ENCODE measurements at regions not wholly inside any gene's neighbourhood (a gene's known extent, or its start where the extent isn't known, plus 50 kb on each side); places are given as distances from the start of the nearest gene placed in this dataset.
"Not testable (repeated sequence)": the region's sequence is repeated elsewhere in the genome, so short reads cannot be mapped to it uniquely, and the experiment has no call there.

DNA sequence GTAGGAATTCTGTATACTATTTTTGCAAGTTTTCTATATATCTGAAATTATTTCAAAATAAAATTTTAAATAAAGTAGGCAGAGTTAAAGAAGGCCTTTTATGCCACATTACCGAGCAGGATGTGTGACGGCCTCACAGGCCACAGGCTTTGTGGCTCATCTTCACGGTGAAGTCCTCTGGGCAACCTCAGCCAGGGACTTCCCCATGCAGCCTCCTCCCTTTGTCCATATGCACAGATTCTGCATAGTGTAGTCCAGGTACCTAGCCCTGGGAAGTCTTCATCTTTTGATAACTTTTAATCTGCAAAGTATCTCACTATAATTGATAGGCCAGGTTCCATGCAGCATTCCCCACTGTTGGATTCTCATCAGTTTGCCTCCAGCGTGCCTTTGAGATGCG, 62.8 kb downstream of the ARHGAP11B start:
- not testable (repeated sequence) for DNase-seq

- DNase-seq: not testable (repeated sequence)
Measured at GRCh38 chr15:30690153-30690552, 64.2 kb downstream of the ARHGAP11B start.

- not testable (repeated sequence) for DNase-seq
Measured at GRCh38 chr15:30695811-30696210, 69.9 kb downstream of the ARHGAP11B start.

DNA sequence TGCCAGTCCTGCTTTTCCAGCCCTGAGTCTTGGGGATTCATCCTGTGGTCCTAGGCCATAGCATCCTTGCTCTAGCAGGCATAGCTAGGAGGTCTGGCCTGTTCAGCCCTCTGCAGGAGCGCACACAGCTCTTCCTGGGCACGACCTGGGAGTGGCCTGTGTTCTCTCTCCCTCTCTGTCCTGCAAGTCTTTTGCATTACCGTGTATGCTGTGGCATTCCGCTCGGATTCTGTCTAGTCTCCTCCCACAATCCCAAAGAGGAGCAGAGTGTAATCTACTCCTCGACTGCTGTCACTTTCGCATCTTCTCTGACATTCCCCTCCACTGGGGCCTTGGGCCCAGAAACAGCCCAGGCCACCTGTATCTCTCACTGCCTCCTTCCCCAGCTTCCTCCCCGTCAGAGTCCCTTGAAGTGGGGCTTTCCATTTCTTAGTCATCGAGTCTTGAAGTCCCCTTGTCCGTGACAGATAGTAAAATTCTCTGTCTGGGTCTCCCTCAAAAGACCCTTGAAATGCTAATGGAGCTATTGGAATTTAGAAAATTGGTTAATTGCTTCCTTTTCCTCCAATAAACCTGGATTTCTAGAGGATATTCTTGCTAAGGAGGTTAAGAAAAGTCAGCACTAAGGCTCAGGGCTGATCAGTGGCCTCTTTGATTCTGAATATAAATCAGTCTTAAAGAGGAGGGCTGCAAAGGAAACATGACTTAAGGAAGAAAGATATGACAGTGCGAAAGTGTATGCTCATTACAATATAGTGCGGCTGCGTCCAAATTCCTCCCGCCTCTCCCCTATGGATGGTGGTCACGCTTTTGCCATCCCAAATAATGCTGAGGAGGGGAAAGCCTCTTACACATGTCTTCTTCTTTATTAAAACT, 70.7 kb downstream of the ARHGAP11B start:
- not testable (repeated sequence) for DNase-seq

GRCh38 chr15:30697315-30697685, 71.4 kb downstream of the ARHGAP11B start:
- DNase-seq: not testable (repeated sequence)

DNA sequence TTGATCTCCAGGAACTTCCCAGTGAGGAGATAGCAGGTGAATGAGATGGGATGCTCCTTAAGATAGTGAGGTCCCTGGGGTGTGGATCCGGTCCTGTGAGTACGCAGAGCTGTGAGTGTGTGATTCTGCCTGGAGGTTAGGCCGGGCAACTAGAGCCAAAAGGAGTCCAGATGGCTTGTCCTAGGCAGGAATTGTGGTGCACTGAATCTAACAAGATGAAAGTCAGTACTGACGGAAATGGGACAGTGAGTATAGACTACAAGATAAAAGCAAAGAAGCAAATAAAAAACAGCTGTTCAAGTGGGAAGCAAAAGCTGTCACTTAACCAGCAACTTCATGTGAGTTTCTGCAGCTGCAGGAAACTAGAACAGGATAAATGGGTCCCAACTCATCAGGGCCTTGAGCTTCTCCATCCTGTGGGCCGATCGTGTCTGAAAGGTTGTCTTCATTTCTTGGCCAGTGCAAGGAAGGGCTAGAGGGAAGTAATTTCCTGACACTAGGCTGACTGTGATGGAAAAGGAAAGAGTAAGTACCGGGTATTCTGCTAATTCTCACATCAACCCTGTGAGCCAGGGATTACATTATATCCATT, 74.2 kb downstream of the ARHGAP11B start:
- not testable (repeated sequence) for DNase-seq

DNA sequence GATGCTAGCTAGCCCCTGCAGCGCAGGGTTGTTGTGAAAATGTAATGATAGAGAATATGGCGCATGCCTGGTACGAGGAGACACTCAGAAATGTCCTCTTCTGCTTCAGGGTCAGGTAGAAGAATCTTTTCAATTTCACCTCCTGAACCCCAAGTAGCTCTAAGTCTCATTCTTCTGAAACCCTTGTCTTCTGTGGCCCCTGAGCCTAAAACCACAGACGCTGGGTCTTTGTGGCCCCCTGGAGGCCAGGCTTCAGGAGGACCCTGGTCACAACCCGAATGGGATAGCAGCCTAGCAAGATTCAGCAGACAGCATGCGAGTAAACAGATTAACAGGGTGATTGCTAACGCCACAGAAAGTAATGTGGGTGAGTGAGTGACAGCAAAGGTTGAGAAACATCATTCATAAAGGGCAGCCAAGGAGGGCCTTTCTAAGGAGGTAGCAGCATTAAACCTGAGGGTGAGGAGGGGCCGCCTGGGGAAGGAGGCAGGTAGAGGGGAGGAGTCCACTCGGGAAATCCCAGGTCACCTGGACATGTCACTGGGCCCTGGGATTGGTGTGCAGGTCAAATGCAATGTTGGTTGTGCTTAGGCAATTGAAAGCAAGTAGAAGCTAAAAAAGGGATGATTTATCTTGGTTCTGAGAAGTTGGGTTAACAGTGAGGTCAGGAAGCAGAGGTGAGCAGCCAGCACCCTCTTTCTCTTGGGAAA, 82.2 kb downstream of the ARHGAP11B start:
- DNase-seq: not testable (repeated sequence)

GRCh38 chr15:30708809-30709208, 82.9 kb downstream of the ARHGAP11B start:
- not testable (repeated sequence) for DNase-seq

- not testable (repeated sequence) for DNase-seq
Measured at GRCh38 chr15:30718038-30718643, 92.2 kb downstream of the ARHGAP11B start.

DNA sequence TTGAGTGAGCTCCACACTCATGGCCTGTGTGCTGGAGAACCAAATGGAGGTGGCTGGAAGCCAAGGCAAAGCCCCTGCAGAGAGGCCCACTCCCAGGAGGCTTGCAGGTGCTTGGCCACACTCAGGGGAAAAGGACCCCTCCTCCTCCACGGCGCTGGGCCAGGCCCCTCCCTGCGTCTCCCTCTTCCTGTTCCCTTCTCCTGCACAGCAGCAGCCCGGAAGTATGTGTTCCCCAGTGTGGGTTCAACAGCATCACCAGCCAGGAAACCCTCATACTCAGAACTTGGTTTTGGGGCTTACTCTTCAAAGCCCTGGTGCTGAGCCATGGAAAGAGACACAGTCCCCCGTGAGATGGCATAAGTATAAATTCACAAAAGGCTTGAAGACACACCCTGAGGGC, 93.4 kb downstream of the ARHGAP11B start:
- not testable (repeated sequence) for DNase-seq

- DNase-seq: not testable (repeated sequence)
Measured at GRCh38 chr15:30720825-30721224, 94.9 kb downstream of the ARHGAP11B start.

GRCh38 chr15:30721529-30721928, 95.6 kb downstream of the ARHGAP11B start:
- not testable (repeated sequence) for DNase-seq

- DNase-seq: not testable (repeated sequence)
Measured at GRCh38 chr15:30723540-30724175, 97.7 kb downstream of the ARHGAP11B start.

- not testable (repeated sequence) for DNase-seq
Measured at GRCh38 chr15:30729880-30730590, 104.1 kb downstream of the ARHGAP11B start.

DNA sequence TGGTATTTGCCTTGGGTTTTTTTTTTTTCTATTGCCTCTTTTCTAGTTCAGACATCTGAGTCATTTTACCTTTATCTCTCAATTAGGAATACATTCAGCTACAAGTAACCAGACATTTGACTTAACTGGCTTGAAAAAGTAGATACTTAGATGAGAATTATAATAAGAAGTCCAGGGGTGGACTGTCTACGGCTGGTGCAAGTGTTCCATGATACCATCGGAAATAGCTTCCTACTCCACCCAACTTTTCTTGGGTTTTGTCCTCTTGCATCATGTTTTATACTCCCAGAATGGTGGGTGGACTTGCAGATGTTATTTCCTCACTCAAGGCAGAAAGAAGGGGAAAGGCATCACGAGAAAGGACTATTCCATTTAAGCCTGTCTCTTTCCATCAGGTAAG, 104.7 kb downstream of the ARHGAP11B start:
- DNase-seq: not testable (repeated sequence)

DNA sequence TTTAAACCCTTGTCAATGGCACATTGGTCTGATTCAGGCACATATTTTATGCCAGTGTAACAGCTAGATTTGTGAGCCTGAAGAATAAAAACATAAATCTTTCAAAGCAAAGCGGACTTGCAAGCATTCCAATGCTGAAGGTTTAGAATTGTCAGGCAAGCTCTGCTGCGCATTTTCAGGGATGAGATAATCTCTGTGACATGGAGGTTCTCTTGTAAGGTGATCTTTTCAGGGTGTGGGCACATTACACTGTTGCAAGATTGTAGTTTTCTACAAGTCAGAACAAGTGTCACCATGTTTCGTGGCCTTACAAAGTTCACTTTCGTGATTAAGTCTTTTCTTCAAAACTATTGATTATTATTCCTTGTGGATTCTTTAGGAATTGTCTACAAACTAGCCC, 106.2 kb downstream of the ARHGAP11B start:
- DNase-seq: not testable (repeated sequence)

DNA sequence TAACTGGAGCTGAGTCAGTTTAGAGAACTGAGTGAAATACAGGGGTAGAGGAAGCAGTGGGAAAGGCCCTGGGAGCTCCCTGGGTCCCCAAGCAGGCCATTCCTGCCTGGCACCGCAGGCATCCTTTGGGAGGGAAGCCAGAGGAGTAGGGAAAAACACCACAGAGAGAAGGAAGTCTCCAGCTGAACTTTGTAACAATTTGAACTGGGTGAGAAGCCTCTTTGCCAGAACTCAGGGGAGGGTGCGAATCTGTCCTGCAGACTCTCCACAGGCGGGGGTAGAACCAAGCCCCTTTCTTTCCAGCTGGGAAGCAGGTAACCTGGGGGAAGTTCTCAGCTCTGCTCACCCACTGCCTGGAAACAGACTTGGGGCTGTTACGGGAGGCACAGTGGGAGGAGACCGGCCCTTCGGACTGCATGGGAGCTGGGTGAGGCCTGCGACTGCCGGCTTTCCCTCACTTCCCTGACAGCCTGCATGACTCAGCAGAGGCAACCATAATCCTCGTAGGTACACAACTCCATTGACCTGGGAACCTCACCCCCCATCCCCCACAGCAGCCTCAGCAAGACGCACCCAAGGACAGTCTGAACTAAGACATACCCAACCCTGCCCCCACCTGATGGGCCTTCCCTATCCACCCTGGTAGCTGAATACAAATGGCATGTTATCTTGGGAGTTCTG, 110.1 kb downstream of the ARHGAP11B start:
- DNase-seq: not testable (repeated sequence)

GRCh38 chr15:30742796-30743195, 116.9 kb downstream of the ARHGAP11B start:
- not testable (repeated sequence) for DNase-seq

- not testable (repeated sequence) for DNase-seq
Measured at GRCh38 chr15:30749048-30749447, 123.1 kb downstream of the ARHGAP11B start.

DNA sequence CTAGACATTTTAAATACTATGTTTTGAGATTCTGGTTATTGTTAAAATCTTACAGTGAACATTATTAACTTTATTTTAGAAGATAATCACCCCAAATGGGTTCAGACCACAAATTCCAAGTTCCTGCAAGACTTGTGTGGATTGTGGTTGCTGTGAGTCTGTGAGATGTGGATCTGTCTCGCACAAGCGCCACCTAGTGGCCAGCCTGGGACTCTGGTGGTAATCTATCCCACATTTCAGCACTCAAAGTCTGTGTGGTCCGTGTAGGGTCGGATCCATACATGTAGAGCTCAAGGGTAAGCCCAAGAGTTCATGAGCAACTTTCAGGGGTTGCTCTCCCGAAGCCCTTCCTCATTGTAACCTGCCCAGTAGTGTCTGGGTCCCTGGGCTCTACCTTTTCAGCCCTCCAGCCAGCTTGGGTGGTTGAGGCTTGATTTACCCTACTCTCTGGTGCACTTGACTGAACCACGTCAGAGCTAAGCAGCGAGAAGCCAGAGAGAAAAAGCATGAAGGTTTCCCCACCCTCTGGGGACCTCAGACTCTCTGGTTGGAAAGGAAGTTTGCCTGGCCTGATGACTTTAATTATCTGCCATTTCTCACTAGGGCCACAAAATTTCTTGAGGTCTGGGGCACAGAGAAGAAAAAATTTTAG, 129.2 kb downstream of the ARHGAP11B start:
- not testable (repeated sequence) for DNase-seq

Data from tongue (tissue), 1 donor.